H9 (cell line): ENCODE measurements at regions not wholly inside any gene's neighbourhood (a gene's known extent, or its start where the extent isn't known, plus 50 kb on each side); places are given as distances from the start of the nearest gene placed in this dataset.

Source experiments
- DNase-seq: peaks from one replicate; pipeline ENCODE4 v3.0.0-alpha.2; 2017
- H2AFZ ChIP-seq: one replicate; pipeline ENCODE4 v1.6.1; 2013; ENCODE audit warnings: mild to moderate bottlenecking, low read length, control low read depth, moderate library complexity
- H2AK5ac ChIP-seq: 2 replicates; pipeline ENCODE4 v1.6.1; 2013; ENCODE audit warnings: low read length, control low read depth, mixed read lengths; ENCODE audit not compliant: insufficient read length
- H2BK120ac ChIP-seq: one replicate; pipeline ENCODE4 v1.6.1; 2013; ENCODE audit warnings: low read depth, mild to moderate bottlenecking, low read length, control low read depth, inconsistent platforms; ENCODE audit not compliant: poor library complexity, severe bottlenecking
- H2BK12ac ChIP-seq: 2 replicates; pipeline ENCODE4 v1.6.1; 2013; ENCODE audit warnings: low read length, control low read depth, mixed read lengths, low read depth; ENCODE audit not compliant: insufficient read length
- H2BK15ac ChIP-seq: 2 replicates; pipeline ENCODE4 v1.6.1; 2013; ENCODE audit warnings: low read depth, low read length, control low read depth
- H2BK20ac ChIP-seq: one replicate; pipeline ENCODE4 v1.6.1; 2013; ENCODE audit warnings: low read depth, mild to moderate bottlenecking, low read length, control low read depth, inconsistent platforms; ENCODE audit not compliant: poor library complexity, severe bottlenecking
- H2BK5ac ChIP-seq: 2 replicates; pipeline ENCODE4 v1.6.1; 2013; ENCODE audit warnings: low read length, control low read depth, mixed read lengths; ENCODE audit not compliant: insufficient read length
- H3K14ac ChIP-seq: 2 replicates; pipeline ENCODE4 v1.6.1; 2013; ENCODE audit warnings: low read length, control low read depth; ENCODE audit not compliant: insufficient read depth
- H3K18ac ChIP-seq: 2 replicates; pipeline ENCODE4 v1.6.1; 2013; ENCODE audit warnings: low read depth, mild to moderate bottlenecking, mixed read lengths, low read length, control low read depth; ENCODE audit not compliant: insufficient read length
- H3K23ac ChIP-seq: 2 replicates; pipeline ENCODE4 v1.6.1; 2013; ENCODE audit warnings: low read length, control low read depth, mixed read lengths, low read depth; ENCODE audit not compliant: insufficient read length
- H3K23me2 ChIP-seq: 2 replicates; pipeline ENCODE4 v1.6.1; 2013; ENCODE audit warnings: low read depth, mild to moderate bottlenecking, mixed read lengths, low read length, control low read depth; ENCODE audit not compliant: insufficient read length, poor library complexity, severe bottlenecking
- H3K27ac ChIP-seq: 2 replicates; pipeline ENCODE4 v1.5.1; 2013; ENCODE audit warnings: low read length, control low read depth, mixed read lengths, low read depth; ENCODE audit not compliant: insufficient read length
- H3K27me3 ChIP-seq: 2 replicates; pipeline ENCODE4 v1.6.1; 2013; ENCODE audit warnings: low read length, control low read depth, inconsistent platforms; ENCODE audit not compliant: insufficient read depth
- H3K4ac ChIP-seq: 2 replicates; pipeline ENCODE4 v1.6.1; 2013; ENCODE audit warnings: low read depth, mild to moderate bottlenecking, control low read depth, inconsistent platforms, low read length, moderate library complexity
- H3K4me1 ChIP-seq: 2 replicates; pipeline ENCODE4 v1.6.1; 2013; ENCODE audit warnings: low read length, control low read depth, inconsistent platforms; ENCODE audit not compliant: insufficient read depth
- H3K4me2 ChIP-seq: 2 replicates; pipeline ENCODE4 v1.6.1; 2013; ENCODE audit warnings: low read length, control low read depth, mixed read lengths; ENCODE audit not compliant: insufficient read length, insufficient read depth
- H3K56ac ChIP-seq: 2 replicates; pipeline ENCODE4 v1.6.1; 2013; ENCODE audit warnings: low read depth, mild to moderate bottlenecking, mixed read lengths, low read length, control low read depth; ENCODE audit not compliant: insufficient read length
- H3K79me1 ChIP-seq: 2 replicates; pipeline ENCODE4 v1.6.1; 2013; ENCODE audit warnings: low read depth, mild to moderate bottlenecking, moderate library complexity, low read length, control low read depth, inconsistent platforms; ENCODE audit not compliant: insufficient read depth, poor library complexity, severe bottlenecking
- H3K79me2 ChIP-seq: 2 replicates; pipeline ENCODE4 v1.6.1; 2013; ENCODE audit warnings: low read length, control low read depth, inconsistent platforms; ENCODE audit not compliant: insufficient read depth
- H3K9ac ChIP-seq: 2 replicates; pipeline ENCODE4 v1.6.1; 2013; ENCODE audit warnings: low read length, control low read depth, mixed read lengths; ENCODE audit not compliant: insufficient read length; ENCODE audit errors: extremely low read depth
- H3K9me3 ChIP-seq: one replicate; pipeline ENCODE4 v1.6.1; 2013; ENCODE audit warnings: low read depth, low read length, inconsistent platforms; ENCODE audit not compliant: control insufficient read depth
- H3T11ph ChIP-seq: one replicate; pipeline ENCODE4 v1.6.1; 2013; ENCODE audit warnings: mild to moderate bottlenecking, low read length, control low read depth, inconsistent platforms
- H4K20me1 ChIP-seq: one replicate; pipeline ENCODE4 v1.6.1; 2013; ENCODE audit not compliant: control insufficient read depth, insufficient read length, insufficient read depth
- H4K5ac ChIP-seq: 2 replicates; pipeline ENCODE4 v1.6.1; 2013; ENCODE audit warnings: low read depth, mild to moderate bottlenecking, mixed read lengths, low read length, control low read depth; ENCODE audit not compliant: insufficient read length
- H4K8ac ChIP-seq: replicated peaks from 2 replicates; pipeline ENCODE4 v1.6.1; 2013; ENCODE audit warnings: low read length, control low read depth, mixed read lengths, low read depth; ENCODE audit not compliant: insufficient read length
- H4K91ac ChIP-seq: 2 replicates; pipeline ENCODE4 v1.6.1; 2013; ENCODE audit warnings: low read depth, mild to moderate bottlenecking, moderate library complexity, mixed read lengths, low read length, control low read depth; ENCODE audit not compliant: insufficient read length
- H3K27ac Mint-ChIP-seq, 3 experiments: 2 replicates in 2 of 3; 3 replicates in 1 of 3; pipeline ENCODE4 v1.8.0; 2020 to 2021; ENCODE audit warnings: mixed read lengths in 3 of 3, mild to moderate bottlenecking in 1 of 3, moderate library complexity in 1 of 3
- H3K27me3 Mint-ChIP-seq: 2 replicates; pipeline ENCODE4 v1.8.0; 2021; ENCODE audit warnings: low read depth, mild to moderate bottlenecking, moderate library complexity, mixed read lengths
- H3K36me3 Mint-ChIP-seq, 3 experiments: 2 replicates in 2 of 3; 3 replicates in 1 of 3; pipeline ENCODE4 v1.8.0; 2020 to 2021; ENCODE audit warnings: low read depth in 3 of 3, mixed read lengths in 3 of 3; ENCODE audit not compliant: insufficient read depth in 1 of 3
- H3K4me1 Mint-ChIP-seq, 2 experiments: 2 replicates each; pipeline ENCODE4 v1.8.0; 2020; ENCODE audit warnings: mixed read lengths in 2 of 2
- H3K4me3 Mint-ChIP-seq, 2 experiments: 2 replicates in 1 of 2; 3 replicates in 1 of 2; pipeline ENCODE4 v1.8.0; 2020 to 2021; ENCODE audit warnings: mild to moderate bottlenecking in 2 of 2, mixed read lengths in 2 of 2, moderate library complexity in 1 of 2
- H3K9me3 Mint-ChIP-seq, 2 experiments: 2 replicates in 1 of 2; 3 replicates in 1 of 2; pipeline ENCODE4 v1.8.0; 2020; ENCODE audit warnings: mild to moderate bottlenecking in 2 of 2, mixed read lengths in 2 of 2, moderate library complexity in 1 of 2
- CTCF ChIP-seq: fragments of 200-600 bp; sonication (generic); conservative IDR thresholded peaks from 3 replicates; pipeline ENCODE4 v1.8.0; 2021; ENCODE audit warnings: antibody characterized with exemption, mild to moderate bottlenecking

GRCh38 chr2:159850789-159851188 lies 52.8 kb upstream of the CD302 start:
- H4K20me1 ChIP-seq: no peaks in the 10 kb centered on the region
- no peaks in the 10 kb centered on the region for H3K4me1 ChIP-seq
- no peak overlapping the region for H3K14ac ChIP-seq
- Mint-ChIP-seq H3K36me3 (no peaks in the 10 kb centered on the region), H3K27ac (no peak overlapping the region), H3K27me3 (no peaks in the 10 kb centered on the region), H3K4me3 (no peak overlapping the region), H3K9me3 (no peaks in the 10 kb centered on the region), H3K4me1 (peaks cover 0 to under 1% of the 10 kb centered on the region in 2 experiments; a peak in 1 of 4 replicates)
- H3K18ac ChIP-seq: no peak overlapping the region
- no peak overlapping the region for H2BK12ac ChIP-seq
- no peak overlapping the region for H3K23ac ChIP-seq
- no peaks in the 10 kb centered on the region for H3K9me3 ChIP-seq
- no peak overlapping the region for H2AK5ac ChIP-seq
- no peak overlapping the region for H3K4ac ChIP-seq
- no peak overlapping the region for H3K27ac ChIP-seq
- H2BK5ac ChIP-seq: no peak overlapping the region
- H3K9ac ChIP-seq: no peak overlapping the region
- no peak overlapping the region for H2BK20ac ChIP-seq
- no peaks in the 10 kb centered on the region for H3K79me2 ChIP-seq
- H3T11ph ChIP-seq: no peak overlapping the region
- H2BK15ac ChIP-seq: no peak overlapping the region
- no peak for DNase-seq
- no peak overlapping the region for H3K56ac ChIP-seq
- no peak overlapping the region for H2AFZ ChIP-seq
- H4K91ac ChIP-seq: no peak overlapping the region
- no peaks in the 10 kb centered on the region for H3K23me2 ChIP-seq
- no peak overlapping the region for H2BK120ac ChIP-seq
- no peak overlapping the region for H3K4me2 ChIP-seq
- H4K8ac ChIP-seq: no peak overlapping the region
- no peak overlapping the region for H4K5ac ChIP-seq
- H3K27me3 ChIP-seq: no peaks in the 10 kb centered on the region
- H3K79me1 ChIP-seq: no peaks in the 10 kb centered on the region
- no peak for TF ChIP-seq CTCF
